HCT116 (cell line): ENCODE measurements at regions not wholly inside any gene's neighbourhood (a gene's known extent, or its start where the extent isn't known, plus 50 kb on each side); places are given as distances from the start of the nearest gene placed in this dataset.

Source experiments
- ATAC-seq: fragments of 200-7000 bp; cut with Tn5 transposase; 2 replicates; pipeline ENCODE4 v1.9.1; 2020; ENCODE audit warnings: mild to moderate bottlenecking, moderate library complexity
- BruUV-seq: library from RNA; stranded (reverse); fragments of 400-500 nt; replicated peaks from 2 replicates; lab custom pipeline; 2021; lab: Mats Ljungman, UMichigan
- CTCF ChIA-PET: fragments of 300-600 bp; sonication (Branson Sonifier 250); formaldehyde crosslinking; loops from one replicate; lab custom pipeline; 2021; ENCODE audit warnings: antibody characterized with exemption; lab: Charles Lee
- POLR2A ChIA-PET: fragments of 300-600, 350-600 bp; sonication (Branson Sonifier 250); formaldehyde crosslinking; loops from one replicate; lab custom pipeline; 2021; ENCODE audit warnings: antibody characterized with exemption; lab: Charles Lee
- RAD21 ChIA-PET, 2 experiments: fragments of 300-600 bp; sonication (Branson Sonifier 250); formaldehyde crosslinking; loops; one replicate each; lab custom pipeline; 2023; ENCODE audit warnings: low total read pairs in 2 of 2; ENCODE audit not compliant: uncharacterized antibody in 2 of 2, unreplicated experiment in 2 of 2, low non-redundant PET in 1 of 2; lab: Charles Lee
- DNase-seq: peaks from one replicate; pipeline ENCODE4 v3.0.0-alpha.2; 2010; ENCODE audit warnings: low read depth, low spot score
- H2AFZ ChIP-seq: fragments of 200-600 bp; shearing (Covaris generic), sonication (generic); 2 replicates; pipeline ENCODE4 v1.6.1; 2017; ENCODE audit warnings: low read depth, mixed run types, mixed read lengths, antibody characterized with exemption, low read length; ENCODE audit not compliant: poor library complexity, severe bottlenecking
- H3K27ac ChIP-seq: 2 replicates; pipeline ENCODE4 v1.5.1; 2012; ENCODE audit warnings: low read depth, low read length
- H3K27me3 ChIP-seq: fragments of 200-600 bp; sonication (generic); 2 replicates; pipeline ENCODE4 v1.6.1; 2016; ENCODE audit warnings: mixed run types, low read length, mixed read lengths; ENCODE audit not compliant: insufficient read depth
- H3K36me3 ChIP-seq, 2 experiments: fragments of 200-500 bp in 1 of 2; fragments of 200-600 bp in 1 of 2; sonication (Bioruptor generic) in 1 of 2; sonication (generic) in 1 of 2; 2 replicates each; pipeline versions ENCODE4 v1.5.1 to v1.6.1; 2014 to 2016; ENCODE audit warnings: low read length in 2 of 2, inconsistent platforms in 1 of 2, mixed read lengths in 1 of 2, mixed run types in 1 of 2; ENCODE audit not compliant: insufficient read depth in 2 of 2, control insufficient read depth in 1 of 2
- H3K4me1 ChIP-seq, 2 experiments: fragments of 200-600 bp in 1 of 2; sonication (generic) in 1 of 2; 2 replicates each; pipeline versions ENCODE4 v1.5.1 to v1.6.1; 2012 to 2017; ENCODE audit warnings: low read length in 2 of 2, inconsistent platforms in 1 of 2, mild to moderate bottlenecking in 1 of 2, mixed read lengths in 1 of 2, mixed run types in 1 of 2, moderate library complexity in 1 of 2; ENCODE audit not compliant: insufficient read depth in 2 of 2, control insufficient read depth in 1 of 2
- H3K4me2 ChIP-seq: fragments of 200-600 bp; sonication (generic); 2 replicates; pipeline ENCODE4 v1.6.1; 2017; ENCODE audit warnings: mixed run types, low read length, mixed read lengths
- H3K4me3 ChIP-seq, 2 experiments: fragments of 200-600 bp in 1 of 2; sonication (generic) in 1 of 2; replicated peaks in 1 of 2; 2 replicates each; pipeline ENCODE4 v1.5.1; 2011 to 2016; ENCODE audit warnings: low read length in 2 of 2, control low read depth in 1 of 2, low read depth in 1 of 2, mild to moderate bottlenecking in 1 of 2, mixed read lengths in 1 of 2, mixed run types in 1 of 2
- H3K79me2 ChIP-seq: fragments of 200-600 bp; sonication (generic); 2 replicates; pipeline ENCODE4 v1.6.1; 2017; ENCODE audit warnings: mild to moderate bottlenecking, mixed run types, low read length, moderate library complexity, mixed read lengths; ENCODE audit not compliant: insufficient read depth
- H3K9ac ChIP-seq: fragments of 200-600 bp; sonication (generic); 2 replicates; pipeline ENCODE4 v1.6.1; 2016; ENCODE audit warnings: low read length, mixed read lengths
- H3K9me2 ChIP-seq: fragments of 200-600 bp; sonication (generic), shearing (Covaris generic); 2 replicates; pipeline ENCODE4 v1.6.1; 2017; ENCODE audit warnings: mixed run types, mild to moderate bottlenecking, moderate library complexity; ENCODE audit not compliant: insufficient read depth
- H3K9me3 ChIP-seq, 2 experiments: fragments of 200-500 bp in 1 of 2; fragments of 200-600 bp in 1 of 2; sonication (Bioruptor generic) in 1 of 2; sonication (generic) in 1 of 2; 2 replicates each; pipeline ENCODE4 v1.6.1; 2014 to 2017; ENCODE audit warnings: low read length in 2 of 2, mixed read lengths in 2 of 2, inconsistent platforms in 1 of 2, low read depth in 1 of 2, mild to moderate bottlenecking in 1 of 2, mixed run types in 1 of 2, moderate library complexity in 1 of 2; ENCODE audit not compliant: control insufficient read depth in 1 of 2, insufficient read depth in 1 of 2
- H4K20me1 ChIP-seq: fragments of 200-600 bp; sonication (generic), shearing (Covaris generic); 2 replicates; pipeline ENCODE4 v1.6.1; 2017; ENCODE audit warnings: mixed run types, mild to moderate bottlenecking, moderate library complexity; ENCODE audit not compliant: insufficient read depth
- CBX3 ChIP-seq: IDR thresholded peaks from 2 replicates; pipeline ENCODE4 v1.6.1; 2012; ENCODE audit warnings: low read depth
- CEBPB ChIP-seq: IDR thresholded peaks from 2 replicates; pipeline ENCODE4 v1.6.1; 2012; ENCODE audit warnings: low read depth
- CTCF ChIP-seq, 3 experiments: fragments of 200-600 bp in 1 of 3; sonication (generic) in 1 of 3; IDR thresholded peaks in 2 of 3; conservative IDR thresholded peaks in 1 of 3; 2 replicates each; pipeline ENCODE4 v1.5.1; 2012 to 2017; ENCODE audit warnings: low read depth in 2 of 3, low read length in 2 of 3, antibody characterized with exemption in 1 of 3, borderline replicate concordance in 1 of 3, control low read depth in 1 of 3, mild to moderate bottlenecking in 1 of 3, mixed read lengths in 1 of 3, mixed run types in 1 of 3, moderate library complexity in 1 of 3; ENCODE audit not compliant: insufficient read depth in 1 of 3
- EGR1 ChIP-seq: IDR thresholded peaks from 2 replicates; pipeline ENCODE4 v1.6.1; 2012; ENCODE audit warnings: low read depth
- FOSL1 ChIP-seq: IDR thresholded peaks from 2 replicates; pipeline ENCODE4 v1.6.1; 2012; ENCODE audit warnings: low read depth
- JUND ChIP-seq: IDR thresholded peaks from 2 replicates; pipeline ENCODE4 v1.6.1; 2012
- TCF7L2 ChIP-seq: IDR thresholded peaks from 2 replicates; pipeline ENCODE4 v1.7.0; 2011; ENCODE audit warnings: borderline replicate concordance, inconsistent platforms; ENCODE audit not compliant: insufficient read depth, insufficient read length; ENCODE audit errors: extremely low read depth
- YY1 ChIP-seq: IDR thresholded peaks from 2 replicates; pipeline ENCODE4 v1.6.1; 2011; ENCODE audit warnings: low read length, low read depth, moderate library complexity, mild to moderate bottlenecking; ENCODE audit not compliant: insufficient replicate concordance; ENCODE audit errors: extremely low read depth
- ZFX ChIP-seq: fragments of 450-650 bp; IDR thresholded peaks from 2 replicates; pipeline ENCODE4 v1.6.1; 2017
- ZNF274 ChIP-seq: fragments of 200-500 bp; sonication (Bioruptor generic); IDR thresholded peaks from 2 replicates; pipeline ENCODE4 v1.6.1; 2014; ENCODE audit warnings: mild to moderate bottlenecking, low read depth, low read length, inconsistent platforms
- intact Hi-C: fragments of 100-400 bp; cut with micrococcal nuclease; formaldehyde crosslinking; loops from 2 replicates; pipeline ENCODE4 v1.10.0; 2022
- TF ChIP-seq, protein P1 (sequence below): IDR thresholded peaks from 2 replicates; pipeline ENCODE4 v1.6.1; 2012

DNA sequence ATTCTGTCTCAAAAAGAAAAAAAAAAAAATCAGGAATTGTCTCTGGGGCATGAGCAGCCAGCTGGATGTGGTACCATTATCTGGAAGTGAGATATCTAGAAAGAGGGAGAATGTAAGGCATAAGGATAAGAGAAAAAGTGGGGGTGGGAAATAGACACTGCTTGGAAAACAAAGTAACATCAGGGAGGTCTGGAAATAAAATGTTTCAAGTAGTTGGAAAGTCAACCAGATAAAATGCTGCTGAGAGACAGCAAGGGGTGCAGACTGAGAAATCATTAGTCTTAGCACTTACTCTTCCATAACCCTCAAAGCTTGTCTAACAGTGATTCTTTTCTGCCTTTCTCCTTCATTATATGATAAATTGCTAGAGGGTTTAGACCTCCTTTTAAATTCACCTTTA, 159.7 kb upstream of the TBL1XR1 start:
- Histone ChIP-seq H3K27me3 (no peaks in the 10 kb centered on the region), H3K4me3 (peak overlapping the region; percentile 8 to 50; a peak in 3 of 4 replicates), H3K9me3 (no peaks in the 10 kb centered on the region), H3K9me2 (no peaks in the 10 kb centered on the region), H3K79me2 (no peaks in the 10 kb centered on the region), H3K4me2 (peak overlapping the region; percentile 78)
- ChIA-PET POLR2A (interaction anchor here (1.0 to 5.6 kb wide), 7 partner anchors 10 to 306 kb away, joined by 4 to 50 read pairs (median 6); partner anchors contain the start of gene TBL1XR1), CTCF (interaction anchor here (1.5 kb wide), 2 partner anchors 10 to 306 kb away, joined by 3 to 4 read pairs; no protein-coding TSS in a partner anchor)
- TF ChIP-seq CBX3 (no peak), EGR1 (no peak), ZFX (no peak), ZNF274 (no peak), CEBPB (no peak), FOSL1 (no peak), JUND (no peak), YY1 (no peak), CTCF (IDR thresholded peaks at IDR 0.05 in 2 of 3, conservative IDR thresholded peaks at IDR 0.05 in 1 of 3; ENCODE audit: borderline replicate concordance in 1 of 3, insufficient read depth in 1 of 3, low read depth in 2 of 3, low read length in 2 of 3) (no peak), TCF7L2 (no peak)
- TF ChIP-seq, protein P1, sequence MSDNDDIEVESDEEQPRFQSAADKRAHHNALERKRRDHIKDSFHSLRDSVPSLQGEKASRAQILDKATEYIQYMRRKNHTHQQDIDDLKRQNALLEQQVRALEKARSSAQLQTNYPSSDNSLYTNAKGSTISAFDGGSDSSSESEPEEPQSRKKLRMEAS: no peak
- TF ChIP-seq, all 23 proteins: peak for 0
- TSS peak; percentile 93 for BruUV-seq
- ATAC-seq: no peak
- RAD21 ChIA-PET: interaction anchor here (0.8 to 1.0 kb wide), 2 partner anchors 11 to 92 kb away, joined by 3 to 4 read pairs; no protein-coding TSS in a partner anchor
- peaks cover 54 to 64% of the 10 kb centered on the region in 2 experiments for H3K4me1 ChIP-seq
- no peak overlapping the region for H2AFZ ChIP-seq
- H3K9ac ChIP-seq: peak overlapping the region; percentile 70
- H3K36me3 ChIP-seq: no peaks in the 10 kb centered on the region
- no peak for DNase-seq
- intact Hi-C loops: loop anchor here (10.0 kb wide), 1 partner anchor 842 kb away; no protein-coding TSS in a partner anchor
- H3K27ac ChIP-seq: peak overlapping the region; percentile 97
- no peaks in the 10 kb centered on the region for H4K20me1 ChIP-seq
